ENCODE measurements at regions not wholly inside any gene's neighbourhood (a gene's known extent, or its start where the extent isn't known, plus 50 kb on each side); places are given as distances from the start of the nearest gene placed in this dataset.

- BruUV-seq (replicated peaks) = no TSS peak
- ChIA-PET POLR2A (interaction anchor here (0.6 to 1.2 kb wide), 3 partner anchors 23 to 199 kb away, joined by 3 to 5 read pairs (median 4); no protein-coding TSS in a partner anchor), CTCF (ENCODE audit: unreplicated experiment) (interaction anchor here (0.5 kb wide), 2 partner anchors 9 to 23 kb away, joined by 3 read pairs; no protein-coding TSS in a partner anchor)
- Histone ChIP-seq H3K79me2 (ENCODE audit: insufficient read depth, low read depth, low read length) (no peaks in the 10 kb centered on the region), H3K4me2 (ENCODE audit: low read length) (peak overlapping the region; percentile 76), H2AFZ (ENCODE audit: low read length) (no peak overlapping the region), H3K9me2 (ENCODE audit: insufficient read depth, low read length) (no peaks in the 10 kb centered on the region), H3K36me3 (ENCODE audit: insufficient read depth, low read length) (no peaks in the 10 kb centered on the region), H3K4me1 (ENCODE audit: insufficient read depth, low read length, poor library complexity, severe bottlenecking) (peaks cover 68% of the 10 kb centered on the region), H3K4me3 (ENCODE audit: low read depth, low read length, poor library complexity, severe bottlenecking) (peak overlapping the region; percentile 24), H3K9me3 (ENCODE audit: low read length) (no peaks in the 10 kb centered on the region), H3K27ac (ENCODE audit: low read depth, low read length, poor library complexity, severe bottlenecking) (peak overlapping the region; percentile 76), H4K20me1 (ENCODE audit: insufficient read depth, low read length) (no peaks in the 10 kb centered on the region)
- DNase-seq (ENCODE audit: low spot score) = peak; percentile 92
- TF ChIP-seq CTCF (conservative IDR thresholded peaks at IDR 0.05; ENCODE audit: low read length) (no peak), EZH2phosphoT487 (IDR thresholded peaks at IDR 0.05; ENCODE audit: borderline replicate concordance, low read depth, low read length) (no peak)
- intact Hi-C loops (cut with micrococcal nuclease; ENCODE audit: unreplicated experiment) = loop anchor here (1.0 to 2.0 kb wide), 3 partner anchors 22 to 189 kb away; partner anchors contain the start of gene HIRA
Observed at GRCh38 chr22:19619144-19620009, 94.9 kb upstream of the SEPTIN5 start.

- CTCF ChIA-PET (ENCODE audit: unreplicated experiment) = no interaction called here
- intact Hi-C loops (cut with micrococcal nuclease; ENCODE audit: unreplicated experiment) = no loop called here
- H2AFZ ChIP-seq (ENCODE audit: low read length) = no peak overlapping the region
- peak overlapping the region; percentile 60 for H3K4me2 ChIP-seq (ENCODE audit: low read length)
- BruUV-seq (replicated peaks) = no TSS peak
- H3K36me3 ChIP-seq (ENCODE audit: insufficient read depth, low read length) = no peaks in the 10 kb centered on the region
- no peaks in the 10 kb centered on the region for H3K79me2 ChIP-seq (ENCODE audit: insufficient read depth, low read depth, low read length)
- DNase-seq (ENCODE audit: low spot score) = no peak
- H3K4me1 ChIP-seq (ENCODE audit: insufficient read depth, low read length, poor library complexity, severe bottlenecking) = peaks cover 54% of the 10 kb centered on the region
- no peak for TF ChIP-seq EZH2phosphoT487 (IDR thresholded peaks at IDR 0.05; ENCODE audit: borderline replicate concordance, low read depth, low read length)
- no peak for TF ChIP-seq CTCF (conservative IDR thresholded peaks at IDR 0.05; ENCODE audit: low read length)
- POLR2A ChIA-PET = no interaction called here
- H3K4me3 ChIP-seq (ENCODE audit: low read depth, low read length, poor library complexity, severe bottlenecking) = no peak overlapping the region
- H4K20me1 ChIP-seq (ENCODE audit: insufficient read depth, low read length) = no peaks in the 10 kb centered on the region
- no peaks in the 10 kb centered on the region for H3K9me2 ChIP-seq (ENCODE audit: insufficient read depth, low read length)
- no peaks in the 10 kb centered on the region for H3K9me3 ChIP-seq (ENCODE audit: low read length)
- H3K27ac ChIP-seq (ENCODE audit: low read depth, low read length, poor library complexity, severe bottlenecking) = no peak overlapping the region
Observed at GRCh38 chr22:19620742-19621371, 93.4 kb upstream of the SEPTIN5 start.

All from OCI-LY7 (cell line).